ENCODE measurements at regions not wholly inside any gene's neighbourhood (a gene's known extent, or its start where the extent isn't known, plus 50 kb on each side); places are given as distances from the start of the nearest gene placed in this dataset.

DNA sequence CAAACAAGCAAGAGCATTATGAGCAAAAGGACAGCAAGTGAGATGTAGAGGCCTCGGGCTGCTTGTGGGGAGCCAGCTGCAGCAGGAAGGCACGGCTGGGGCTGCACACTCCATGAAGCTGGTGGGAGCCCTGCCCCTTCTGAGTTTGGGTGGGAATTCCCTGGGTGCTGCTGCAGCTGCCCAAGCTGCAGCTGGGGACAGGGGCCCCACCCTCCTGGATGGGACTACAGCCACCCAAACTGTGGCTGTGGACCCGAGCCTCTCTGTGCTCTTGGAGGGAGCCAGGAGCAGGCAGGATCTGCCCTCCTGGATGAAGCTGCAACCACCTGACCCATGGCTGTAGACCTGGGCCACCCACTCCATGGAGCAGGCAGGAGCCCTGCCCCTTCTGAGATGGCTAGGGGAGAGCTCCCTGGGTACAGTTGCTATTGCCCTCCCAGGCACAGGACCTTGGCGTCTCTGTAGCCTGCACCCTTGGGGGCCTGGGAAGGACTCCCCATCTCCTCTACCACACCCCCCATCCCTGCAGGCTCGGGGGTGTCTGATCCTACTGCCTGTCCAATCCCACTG, 159.1 kb downstream of the ERCC6L2 start:
- TF ChIP-seq CTCF (IDR thresholded peaks at IDR 0.05) (no peak), POLR2A (IDR thresholded peaks at IDR 0.05) (no peak)

Measured in esophagus squamous epithelium (tissue), 4 donors.